ENCODE measurements at regions not wholly inside any gene's neighbourhood (a gene's known extent, or its start where the extent isn't known, plus 50 kb on each side); places are given as distances from the start of the nearest gene placed in this dataset.
"Not testable (repeated sequence)": the region's sequence is repeated elsewhere in the genome, so short reads cannot be mapped to it uniquely, and the experiment has no call there.

DNA sequence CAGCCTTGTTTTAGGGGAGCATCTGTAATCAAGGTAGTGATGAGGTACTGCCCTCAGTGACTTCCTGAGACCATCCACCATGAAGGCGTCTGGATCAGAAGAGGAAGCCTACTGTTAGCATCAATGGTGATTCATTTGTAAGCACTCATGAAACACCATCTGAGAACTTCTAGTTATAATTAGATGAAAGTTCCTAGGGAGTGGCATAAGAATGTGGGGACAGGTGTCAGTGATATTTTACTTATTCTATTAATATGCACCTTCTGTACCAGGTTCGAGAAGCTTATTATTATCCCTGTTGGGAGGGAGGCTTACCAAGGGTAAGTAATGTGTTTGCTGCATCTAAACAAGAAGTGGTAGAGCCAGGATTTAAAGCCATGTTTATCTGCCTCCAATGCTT lies 295.8 kb upstream of the TBL1XR1 start:
- Histone ChIP-seq H3K27me3 (no peaks in the 10 kb centered on the region), H3K36me3 (no peaks in the 10 kb centered on the region), H3K4me3 (no peak overlapping the region), H3K27ac (no peak overlapping the region), H3K9me3 (no peaks in the 10 kb centered on the region), H3K4me1 (peaks cover 5 to 21% (median 11%) of the 10 kb centered on the region in 3 donors)
- intact Hi-C loops (cut with DNase I) = no loop called here
- no peak for DNase-seq
- TF ChIP-seq POLR2A (IDR thresholded peaks at IDR 0.05) = no peak
- TF ChIP-seq, protein P1, sequence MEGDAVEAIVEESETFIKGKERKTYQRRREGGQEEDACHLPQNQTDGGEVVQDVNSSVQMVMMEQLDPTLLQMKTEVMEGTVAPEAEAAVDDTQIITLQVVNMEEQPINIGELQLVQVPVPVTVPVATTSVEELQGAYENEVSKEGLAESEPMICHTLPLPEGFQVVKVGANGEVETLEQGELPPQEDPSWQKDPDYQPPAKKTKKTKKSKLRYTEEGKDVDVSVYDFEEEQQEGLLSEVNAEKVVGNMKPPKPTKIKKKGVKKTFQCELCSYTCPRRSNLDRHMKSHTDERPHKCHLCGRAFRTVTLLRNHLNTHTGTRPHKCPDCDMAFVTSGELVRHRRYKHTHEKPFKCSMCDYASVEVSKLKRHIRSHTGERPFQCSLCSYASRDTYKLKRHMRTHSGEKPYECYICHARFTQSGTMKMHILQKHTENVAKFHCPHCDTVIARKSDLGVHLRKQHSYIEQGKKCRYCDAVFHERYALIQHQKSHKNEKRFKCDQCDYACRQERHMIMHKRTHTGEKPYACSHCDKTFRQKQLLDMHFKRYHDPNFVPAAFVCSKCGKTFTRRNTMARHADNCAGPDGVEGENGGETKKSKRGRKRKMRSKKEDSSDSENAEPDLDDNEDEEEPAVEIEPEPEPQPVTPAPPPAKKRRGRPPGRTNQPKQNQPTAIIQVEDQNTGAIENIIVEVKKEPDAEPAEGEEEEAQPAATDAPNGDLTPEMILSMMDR (IDR thresholded peaks at IDR 0.05) = no peak
- 89 to 97% methylated on average over 2 of the region's 2 CpGs for WGBS, 2 donors

- Histone ChIP-seq H3K27ac (no peak overlapping the region), H3K4me3 (no peak overlapping the region), H3K27me3 (no peaks in the 10 kb centered on the region), H3K9me3 (no peaks in the 10 kb centered on the region), H3K36me3 (no peaks in the 10 kb centered on the region), H3K4me1 (peaks cover 5 to 27% (median 15%) of the 10 kb centered on the region in 3 donors)
- 95 to 100% methylated on average over 3 of the region's 3 CpGs for WGBS, 2 donors
- TF ChIP-seq, protein P1 (IDR thresholded peaks at IDR 0.05) = no peak
- TF ChIP-seq POLR2A (IDR thresholded peaks at IDR 0.05) = no peak
- intact Hi-C loops (cut with DNase I) = no loop called here
- DNase-seq = no peak
These were observed 296.9 kb upstream of the TBL1XR1 start for GRCh38 chr3:177494216-177494615.

DNA sequence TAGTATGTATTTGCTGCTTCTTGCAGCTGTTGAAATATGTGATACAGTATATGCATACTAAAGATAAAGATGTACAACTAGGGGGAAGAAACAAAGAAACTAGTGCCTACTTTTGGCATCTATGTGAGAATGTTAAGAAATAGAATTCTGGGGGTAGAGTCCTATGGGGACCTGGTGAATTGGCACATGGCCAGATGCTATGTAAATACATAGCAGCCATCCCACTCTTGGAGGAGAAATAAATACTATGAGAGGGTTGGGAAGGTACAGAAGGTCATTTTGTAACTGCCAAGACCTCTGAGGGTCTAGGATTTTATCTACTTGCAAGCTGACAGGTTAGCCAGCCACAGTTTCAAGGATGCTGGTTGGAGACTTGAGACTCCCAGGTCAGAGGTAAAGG lies 298.3 kb upstream of the TBL1XR1 start:
- H3K4me3 ChIP-seq = no peak overlapping the region
- H3K36me3 ChIP-seq = no peaks in the 10 kb centered on the region
- TF ChIP-seq, protein P1 (IDR thresholded peaks at IDR 0.05) = no peak
- TF ChIP-seq POLR2A (IDR thresholded peaks at IDR 0.05) = no peak
- no peaks in the 10 kb centered on the region for H3K9me3 ChIP-seq
- H3K27ac ChIP-seq = no peak overlapping the region
- intact Hi-C loops (cut with DNase I) = no loop called here
- no peak for DNase-seq
- no peaks in the 10 kb centered on the region for H3K27me3 ChIP-seq
- H3K4me1 ChIP-seq = peaks cover 5 to 22% (median 13%) of the 10 kb centered on the region in 3 donors

DNA sequence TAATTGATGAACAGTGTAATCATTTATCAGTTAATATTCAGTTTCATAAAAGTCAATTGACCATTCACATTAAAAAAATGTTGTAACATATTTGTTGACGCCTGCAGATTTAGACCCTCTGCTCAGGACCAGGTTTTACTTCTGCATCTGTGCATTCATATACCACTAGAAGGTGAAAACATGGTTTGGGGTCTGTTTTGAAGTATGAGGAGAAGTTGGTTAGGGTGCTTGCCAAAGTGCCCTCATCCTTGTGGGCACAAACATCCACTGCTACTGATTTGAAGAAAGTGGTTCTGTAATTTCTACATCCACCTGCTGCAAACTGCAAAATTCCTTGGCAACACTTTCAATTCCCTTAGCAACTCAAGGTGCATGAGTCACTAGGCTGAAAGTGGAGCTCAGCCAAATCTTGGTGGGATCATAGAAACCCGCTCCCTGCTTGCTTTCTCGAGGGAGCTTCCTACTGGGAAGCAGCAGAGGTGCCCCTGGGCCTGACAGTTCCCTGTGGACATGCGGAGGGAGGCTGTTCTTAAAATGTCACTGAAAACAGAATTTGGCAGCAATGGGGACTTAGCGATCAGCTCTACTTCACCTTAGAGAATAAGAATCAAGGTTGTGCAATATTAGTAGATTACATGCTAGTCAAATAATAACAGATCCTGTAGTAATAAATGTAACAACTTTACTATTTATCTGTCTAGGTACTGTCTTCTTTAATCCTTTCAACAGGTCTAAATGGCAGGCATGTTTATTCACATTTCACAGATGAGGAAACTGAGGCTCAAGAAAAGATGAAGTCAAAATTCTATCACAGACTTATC lies 301.0 kb upstream of the TBL1XR1 start:
- H3K9me3 ChIP-seq = no peaks in the 10 kb centered on the region
- TF ChIP-seq POLR2A (IDR thresholded peaks at IDR 0.05) = no peak
- TF ChIP-seq, protein P1 (IDR thresholded peaks at IDR 0.05) = no peak
- peaks cover 0 to 8% (median 5%) of the 10 kb centered on the region in 3 donors for H3K4me1 ChIP-seq
- peak overlapping the region in 1 of 4 donors; percentile 34 for H3K4me3 ChIP-seq
- H3K27me3 ChIP-seq = no peaks in the 10 kb centered on the region
- intact Hi-C loops (cut with DNase I) = no loop called here
- H3K27ac ChIP-seq = peak overlapping the region in 1 of 4 donors; percentile 33
- no peaks in the 10 kb centered on the region for H3K36me3 ChIP-seq
- DNase-seq = no peak
- 55 to 61% methylated on average over 5 of the region's 5 CpGs for WGBS, 2 donors

- H3K4me1 ChIP-seq; H3K27ac ChIP-seq; H3K36me3 ChIP-seq; H3K27me3 ChIP-seq; DNase-seq; H3K4me3 ChIP-seq; intact Hi-C loops (cut with DNase I); H3K9me3 ChIP-seq: not testable (repeated sequence)
- 95% methylated on average over 2 of the region's 2 CpGs; no CpG with 5 or more reads in 1 of the 2 donors for WGBS, 2 donors
These were observed 301.8 kb upstream of the TBL1XR1 start for GRCh38 chr3:177499039-177499438.
